NCI-H82 treated with DMSO at 0.1 percent for 48 hours (cell line): ENCODE measurements at regions not wholly inside any gene's neighbourhood (a gene's known extent, or its start where the extent isn't known, plus 50 kb on each side); places are given as distances from the start of the nearest gene placed in this dataset.
A peak's percentile ranks its signal among the peaks of the same experiment; 100 is the strongest.
"Not testable (repeated sequence)": the region's sequence is repeated elsewhere in the genome, so short reads cannot be mapped to it uniquely, and the experiment has no call there.

Experiments used
- DNase-seq: peaks from one replicate; lab custom pipeline; 2025; ENCODE audit not compliant: unreplicated experiment; lab: John Stamatoyannopoulos, UW

- peak; percentile 52 for DNase-seq
Observed at GRCh38 chr5:44051591-44051990, 337.6 kb downstream of the FGF10 start.

- DNase-seq, result no peak
Observed at GRCh38 chr5:44048276-44048984, 340.8 kb downstream of the FGF10 start.

- DNase-seq, result no peak
Observed at GRCh38 chr5:44046619-44047364, 342.4 kb downstream of the FGF10 start.

GRCh38 chr5:44044549-44044948 is 344.7 kb downstream of the FGF10 start:
- not testable (repeated sequence) for DNase-seq

- DNase-seq, result no peak
Observed at GRCh38 chr5:44028226-44028625, 361.0 kb downstream of the FGF10 start.

- DNase-seq, result no peak
Observed at GRCh38 chr5:44022622-44023021, 366.6 kb downstream of the FGF10 start.

GRCh38 chr5:44011518-44011917 is 377.7 kb downstream of the FGF10 start:
- DNase-seq, result no peak

GRCh38 chr5:44002381-44002901 is 386.8 kb downstream of the FGF10 start:
- DNase-seq, result no peak

GRCh38 chr5:44001675-44002380 is 387.4 kb downstream of the FGF10 start:
- DNase-seq, result no peak

GRCh38 chr5:44001236-44001635 is 388.0 kb downstream of the FGF10 start:
- DNase-seq, result no peak

GRCh38 chr5:43997647-43998272 is 391.5 kb downstream of the FGF10 start:
- no peak for DNase-seq

- no peak for DNase-seq
Observed at GRCh38 chr5:43996221-43996620, 393.0 kb downstream of the FGF10 start.

GRCh38 chr5:43994352-43994708 is 391.4 kb downstream of the NNT start:
- no peak for DNase-seq

GRCh38 chr5:43993634-43994351 is 390.8 kb downstream of the NNT start:
- DNase-seq, result no peak

- DNase-seq, result no peak
Observed at GRCh38 chr5:43985411-43985810, 382.4 kb downstream of the NNT start.

- DNase-seq, result peak; percentile 10
Observed at GRCh38 chr5:43981556-43981955, 378.6 kb downstream of the NNT start.

GRCh38 chr5:43973908-43974307 is 370.9 kb downstream of the NNT start:
- no peak for DNase-seq

- DNase-seq, result no peak
Observed at GRCh38 chr5:43973318-43973717, 370.3 kb downstream of the NNT start.

- no peak for DNase-seq
Observed at GRCh38 chr5:43967165-43967564, 364.2 kb downstream of the NNT start.

- no peak for DNase-seq
Observed at GRCh38 chr5:43959144-43959543, 356.2 kb downstream of the NNT start.

GRCh38 chr5:43947935-43948334 is 345.0 kb downstream of the NNT start:
- DNase-seq, result no peak
